ENCODE measurements at regions not wholly inside any gene's neighbourhood (a gene's known extent, or its start where the extent isn't known, plus 50 kb on each side); places are given as distances from the start of the nearest gene placed in this dataset.

DNA sequence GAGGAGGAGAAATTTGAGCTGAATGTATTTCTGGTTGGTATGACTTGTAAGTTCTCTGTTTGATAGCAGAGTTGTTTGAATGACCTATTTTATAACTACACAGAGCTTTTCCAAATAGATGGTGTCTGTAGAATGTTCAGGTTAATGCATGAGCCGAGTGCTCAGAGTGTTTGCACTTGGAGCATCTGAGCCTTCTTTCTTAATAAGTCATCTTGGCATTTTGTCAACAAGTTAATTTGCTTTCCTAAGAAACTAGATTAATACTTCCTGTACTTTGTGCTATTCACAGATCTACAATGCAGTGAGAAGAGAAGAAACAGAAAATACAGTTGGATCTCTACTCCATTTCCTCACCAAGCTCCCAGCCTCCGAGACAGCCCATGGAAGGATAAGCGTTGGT lies 138.2 kb downstream of the PLCE1 start:
- TF ChIP-seq RBBP5 (IDR thresholded peaks at IDR 0.05; ENCODE audit: borderline replicate concordance, low read depth, low read length) (no peak), JUND (IDR thresholded peaks at IDR 0.05; ENCODE audit: low read length) (no peak), POLR2A (IDR thresholded peaks at IDR 0.05; ENCODE audit: control extremely low read depth in 1 of 2, low read depth in 2 of 2, low read length in 2 of 2) (no peak), EZH2 (IDR thresholded peaks at IDR 0.05; ENCODE audit: low read depth, low read length, severe bottlenecking) (no peak), BACH1 (IDR thresholded peaks at IDR 0.05; ENCODE audit: low read length) (no peak), BRCA1 (IDR thresholded peaks at IDR 0.05; ENCODE audit: low read depth, low read length) (no peak), TEAD4 (IDR thresholded peaks at IDR 0.05; ENCODE audit: low read depth, low read length) (no peak), EP300 (IDR thresholded peaks at IDR 0.05; ENCODE audit: borderline replicate concordance in 1 of 2, low read depth in 2 of 2, low read length in 2 of 2) (no peak), GABPA (IDR thresholded peaks at IDR 0.05; ENCODE audit: borderline replicate concordance, insufficient read depth, low read length) (no peak), POLR2AphosphoS5 (IDR thresholded peaks at IDR 0.05; ENCODE audit: low read depth, low read length) (no peak), CHD2 (IDR thresholded peaks at IDR 0.05; ENCODE audit: low read length) (no peak)
- TF ChIP-seq, protein P1, sequence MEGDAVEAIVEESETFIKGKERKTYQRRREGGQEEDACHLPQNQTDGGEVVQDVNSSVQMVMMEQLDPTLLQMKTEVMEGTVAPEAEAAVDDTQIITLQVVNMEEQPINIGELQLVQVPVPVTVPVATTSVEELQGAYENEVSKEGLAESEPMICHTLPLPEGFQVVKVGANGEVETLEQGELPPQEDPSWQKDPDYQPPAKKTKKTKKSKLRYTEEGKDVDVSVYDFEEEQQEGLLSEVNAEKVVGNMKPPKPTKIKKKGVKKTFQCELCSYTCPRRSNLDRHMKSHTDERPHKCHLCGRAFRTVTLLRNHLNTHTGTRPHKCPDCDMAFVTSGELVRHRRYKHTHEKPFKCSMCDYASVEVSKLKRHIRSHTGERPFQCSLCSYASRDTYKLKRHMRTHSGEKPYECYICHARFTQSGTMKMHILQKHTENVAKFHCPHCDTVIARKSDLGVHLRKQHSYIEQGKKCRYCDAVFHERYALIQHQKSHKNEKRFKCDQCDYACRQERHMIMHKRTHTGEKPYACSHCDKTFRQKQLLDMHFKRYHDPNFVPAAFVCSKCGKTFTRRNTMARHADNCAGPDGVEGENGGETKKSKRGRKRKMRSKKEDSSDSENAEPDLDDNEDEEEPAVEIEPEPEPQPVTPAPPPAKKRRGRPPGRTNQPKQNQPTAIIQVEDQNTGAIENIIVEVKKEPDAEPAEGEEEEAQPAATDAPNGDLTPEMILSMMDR (IDR thresholded peaks at IDR 0.05; ENCODE audit: control extremely low read depth in 1 of 3, insufficient read depth in 1 of 3, low read depth in 1 of 3, low read length in 3 of 3) = no peak

All from H1 (cell line).